ENCODE measurements at regions not wholly inside any gene's neighbourhood (a gene's known extent, or its start where the extent isn't known, plus 50 kb on each side); places are given as distances from the start of the nearest gene placed in this dataset.

DNA sequence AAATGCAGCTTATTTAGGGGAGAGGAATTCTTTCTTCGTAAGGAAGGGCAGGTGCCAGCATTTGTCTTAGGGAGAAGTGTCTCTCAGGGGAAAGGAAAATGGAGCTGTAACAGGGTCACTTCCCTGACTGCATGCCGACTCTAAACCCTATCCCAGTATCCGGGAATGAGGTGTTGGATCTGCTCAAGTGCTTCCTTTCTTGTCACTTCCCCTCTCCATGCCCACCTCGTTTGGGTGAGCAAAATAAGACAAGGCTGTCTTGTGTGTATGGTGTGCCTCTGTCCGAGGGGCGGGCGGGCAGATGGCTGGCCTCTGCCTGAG lies 230.1 kb upstream of the TPM1 start (continued):
- TF ChIP-seq, protein P1, sequence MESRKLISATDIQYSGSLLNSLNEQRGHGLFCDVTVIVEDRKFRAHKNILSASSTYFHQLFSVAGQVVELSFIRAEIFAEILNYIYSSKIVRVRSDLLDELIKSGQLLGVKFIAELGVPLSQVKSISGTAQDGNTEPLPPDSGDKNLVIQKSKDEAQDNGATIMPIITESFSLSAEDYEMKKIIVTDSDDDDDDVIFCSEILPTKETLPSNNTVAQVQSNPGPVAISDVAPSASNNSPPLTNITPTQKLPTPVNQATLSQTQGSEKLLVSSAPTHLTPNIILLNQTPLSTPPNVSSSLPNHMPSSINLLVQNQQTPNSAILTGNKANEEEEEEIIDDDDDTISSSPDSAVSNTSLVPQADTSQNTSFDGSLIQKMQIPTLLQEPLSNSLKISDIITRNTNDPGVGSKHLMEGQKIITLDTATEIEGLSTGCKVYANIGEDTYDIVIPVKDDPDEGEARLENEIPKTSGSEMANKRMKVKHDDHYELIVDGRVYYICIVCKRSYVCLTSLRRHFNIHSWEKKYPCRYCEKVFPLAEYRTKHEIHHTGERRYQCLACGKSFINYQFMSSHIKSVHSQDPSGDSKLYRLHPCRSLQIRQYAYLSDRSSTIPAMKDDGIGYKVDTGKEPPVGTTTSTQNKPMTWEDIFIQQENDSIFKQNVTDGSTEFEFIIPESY (IDR thresholded peaks at IDR 0.05), result no peak
- TF ChIP-seq, protein P2, sequence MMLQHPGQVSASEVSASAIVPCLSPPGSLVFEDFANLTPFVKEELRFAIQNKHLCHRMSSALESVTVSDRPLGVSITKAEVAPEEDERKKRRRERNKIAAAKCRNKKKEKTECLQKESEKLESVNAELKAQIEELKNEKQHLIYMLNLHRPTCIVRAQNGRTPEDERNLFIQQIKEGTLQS (IDR thresholded peaks at IDR 0.05), result no peak
- TF ChIP-seq SP1 (IDR thresholded peaks at IDR 0.05) (no peak), FOXA2 (IDR thresholded peaks at IDR 0.05) (no peak)

DNA sequence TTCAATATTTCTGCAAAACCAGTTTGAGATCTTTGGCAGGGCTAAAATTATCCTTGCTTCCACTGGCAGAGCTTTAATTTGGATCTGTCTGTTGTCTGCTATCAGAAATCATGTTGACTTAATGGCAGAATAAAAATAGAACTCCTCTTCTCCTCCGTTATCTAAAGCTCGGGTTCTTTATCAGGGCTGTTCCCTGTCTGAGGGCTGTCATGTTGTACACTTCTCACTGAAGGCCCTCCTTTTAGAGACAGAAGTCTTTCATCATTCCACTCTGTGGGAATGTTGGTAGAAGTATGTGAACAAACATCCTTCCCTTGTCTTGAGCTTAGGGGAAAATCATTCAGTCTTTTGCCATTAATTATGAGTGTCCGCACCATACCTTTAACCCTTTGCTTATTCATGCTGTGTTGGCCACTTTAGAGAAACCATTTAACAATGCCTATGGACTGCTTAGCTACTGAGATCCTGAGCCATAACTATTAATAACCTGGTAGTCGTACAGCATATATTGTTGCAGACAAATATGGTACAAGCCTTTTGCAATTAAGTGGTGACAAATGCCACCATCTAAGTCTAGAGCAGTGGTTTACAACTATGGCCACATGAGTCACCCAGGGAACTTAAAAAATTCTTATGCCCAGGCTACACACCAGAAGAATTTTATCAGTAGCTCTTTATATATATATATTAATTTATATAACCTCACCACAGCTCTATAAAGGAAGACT lies 226.0 kb upstream of the TPM1 start:
- no peak for DNase-seq (ENCODE audit: low spot score)
- H3K9ac ChIP-seq (ENCODE audit: low read depth in 1 of 2, low read length in 2 of 2), result no peak overlapping the region

GRCh38 chr15:62818691-62819090 lies 223.9 kb upstream of the TPM1 start:
- no peak overlapping the region for H3K9ac ChIP-seq (ENCODE audit: low read depth in 1 of 2, low read length in 2 of 2)
- no peaks in the 10 kb centered on the region for H3K27me3 ChIP-seq (ENCODE audit: control insufficient read depth in 4 of 4, insufficient read depth in 4 of 4, low read length in 3 of 4)
- H3K4me1 ChIP-seq (ENCODE audit: control insufficient read depth in 4 of 4, insufficient read depth in 4 of 4, low read length in 3 of 4), result peaks cover 5 to 34% (median 18%) of the 10 kb centered on the region in 4 donors
- H3K36me3 ChIP-seq (ENCODE audit: control insufficient read depth in 4 of 4, insufficient read depth in 3 of 4, low read depth in 1 of 4, low read length in 3 of 4), result no peaks in the 10 kb centered on the region
- TF ChIP-seq TAF1 (conservative IDR thresholded peaks at IDR 0.05), result no peak
- TF ChIP-seq HNF4G (IDR thresholded peaks at IDR 0.05), result no peak
- no peak for TF ChIP-seq MAX (IDR thresholded peaks at IDR 0.05)
- TF ChIP-seq YY1 (IDR thresholded peaks at IDR 0.05), result no peak
- no peak for TF ChIP-seq REST (IDR thresholded peaks at IDR 0.05)
- no peak for TF ChIP-seq FOXA2 (IDR thresholded peaks at IDR 0.05)
- no peak for TF ChIP-seq EGR1 (IDR thresholded peaks at IDR 0.05; ENCODE audit: low read depth in 2 of 2)
- TF ChIP-seq RXRA (IDR thresholded peaks at IDR 0.05), result no peak
- no peak for TF ChIP-seq HNF4A (conservative IDR thresholded peaks at IDR 0.05)
- TF ChIP-seq NR2F2 (IDR thresholded peaks at IDR 0.05), result no peak
- TF ChIP-seq, protein P1 (IDR thresholded peaks at IDR 0.05), result no peak
- no peak for TF ChIP-seq JUND (IDR thresholded peaks at IDR 0.05)
- no peak for TF ChIP-seq GABPA (IDR thresholded peaks at IDR 0.05 in 1 of 2, conservative IDR thresholded peaks at IDR 0.05 in 1 of 2)
- TF ChIP-seq RAD21 (IDR thresholded peaks at IDR 0.05), result no peak
- no peak for TF ChIP-seq CTCF (IDR thresholded peaks at IDR 0.05; ENCODE audit: low read depth, low read length, missing input control)
- TF ChIP-seq, protein P2 (IDR thresholded peaks at IDR 0.05), result no peak
- no peak for TF ChIP-seq FOXA1 (IDR thresholded peaks at IDR 0.05)
- TF ChIP-seq SP1 (IDR thresholded peaks at IDR 0.05), result no peak
- DNase-seq (ENCODE audit: low spot score), result no peak
- 98% methylated on average over 1 of the region's 1 CpG for WGBS
- H3K4me3 ChIP-seq (ENCODE audit: low read depth in 1 of 3, low read length in 3 of 3), result no peak overlapping the region
- no peak overlapping the region for H3K27ac ChIP-seq (ENCODE audit: low read depth in 1 of 2, low read length in 2 of 2)
- no peaks in the 10 kb centered on the region for H3K9me3 ChIP-seq (ENCODE audit: control insufficient read depth in 4 of 4, low read length in 3 of 4)

More for the DNA sequence above, 226.0 kb upstream of the TPM1 start:
- whole genome bisulfite sequencing, result 55% methylated on average over 4 of the region's 4 CpGs
- H3K4me3 ChIP-seq (ENCODE audit: low read depth in 1 of 3, low read length in 3 of 3), result no peak overlapping the region
- TF ChIP-seq NR2F2 (IDR thresholded peaks at IDR 0.05), result no peak
- peak; percentile 16 for TF ChIP-seq FOXA2 (IDR thresholded peaks at IDR 0.05)
- H3K36me3 ChIP-seq (ENCODE audit: control insufficient read depth in 4 of 4, insufficient read depth in 3 of 4, low read depth in 1 of 4, low read length in 3 of 4), result no peaks in the 10 kb centered on the region
- no peak overlapping the region for H3K27ac ChIP-seq (ENCODE audit: low read depth in 1 of 2, low read length in 2 of 2)
- no peaks in the 10 kb centered on the region for H3K9me3 ChIP-seq (ENCODE audit: control insufficient read depth in 4 of 4, low read length in 3 of 4)
- no peaks in the 10 kb centered on the region for H3K27me3 ChIP-seq (ENCODE audit: control insufficient read depth in 4 of 4, insufficient read depth in 4 of 4, low read length in 3 of 4)
- peaks cover 5 to 28% (median 15%) of the 10 kb centered on the region in 4 donors for H3K4me1 ChIP-seq (ENCODE audit: control insufficient read depth in 4 of 4, insufficient read depth in 4 of 4, low read length in 3 of 4)

All from liver (tissue), 8 donors.